Endodermal cell (in vitro differentiated cells): ENCODE measurements at regions not wholly inside any gene's neighbourhood (a gene's known extent, or its start where the extent isn't known, plus 50 kb on each side); places are given as distances from the start of the nearest gene placed in this dataset.

Experiments used
- DNase-seq: peaks from one replicate; pipeline ENCODE4 v3.0.0-alpha.2; 2017
- H3K27ac ChIP-seq: 2 replicates; pipeline ENCODE4 v1.5.1; 2013; ENCODE audit warnings: mild to moderate bottlenecking, low read depth, low read length, moderate library complexity
- H3K27me3 ChIP-seq: 2 replicates; pipeline ENCODE4 v1.6.1; 2013; ENCODE audit warnings: mild to moderate bottlenecking, low read length, moderate library complexity; ENCODE audit not compliant: insufficient read depth, control insufficient read depth, poor library complexity, severe bottlenecking
- H3K36me3 ChIP-seq: 2 replicates; pipeline ENCODE4 v1.7.0; 2013; ENCODE audit warnings: mild to moderate bottlenecking, low read length, moderate library complexity; ENCODE audit not compliant: control insufficient read depth, insufficient read depth
- H3K4me1 ChIP-seq: one replicate; pipeline ENCODE4 v1.7.0; 2013; ENCODE audit warnings: low read length; ENCODE audit not compliant: control insufficient read depth, insufficient read depth
- H3K4me3 ChIP-seq: 2 replicates; pipeline ENCODE4 v1.5.1; 2013; ENCODE audit warnings: mild to moderate bottlenecking, low read length, moderate library complexity
- H3K9ac ChIP-seq: 2 replicates; pipeline ENCODE4 v1.6.1; 2013; ENCODE audit warnings: mild to moderate bottlenecking, low read length, moderate library complexity; ENCODE audit not compliant: poor library complexity, severe bottlenecking; ENCODE audit errors: extremely low read depth
- H3K9me3 ChIP-seq: 2 replicates; pipeline ENCODE4 v1.6.1; 2013; ENCODE audit warnings: mild to moderate bottlenecking, low read length, moderate library complexity; ENCODE audit not compliant: control insufficient read depth
- H3K27ac Mint-ChIP-seq: 2 replicates; pipeline ENCODE4 v1.8.0; 2020; ENCODE audit warnings: mixed read lengths
- H3K27me3 Mint-ChIP-seq: 2 replicates; pipeline ENCODE4 v1.8.0; 2021; ENCODE audit warnings: mild to moderate bottlenecking, mixed read lengths; ENCODE audit not compliant: insufficient read depth
- H3K36me3 Mint-ChIP-seq: 2 replicates; pipeline ENCODE4 v1.8.0; 2020; ENCODE audit warnings: low read depth, mixed read lengths
- H3K4me1 Mint-ChIP-seq: 2 replicates; pipeline ENCODE4 v1.8.0; 2020; ENCODE audit warnings: mixed read lengths
- H3K4me3 Mint-ChIP-seq: 2 replicates; pipeline ENCODE4 v1.8.0; 2020; ENCODE audit warnings: mild to moderate bottlenecking, moderate library complexity, mixed read lengths
- H3K9me3 Mint-ChIP-seq: 2 replicates; pipeline ENCODE4 v1.8.0; 2020; ENCODE audit warnings: mild to moderate bottlenecking, mixed read lengths
- CTCF ChIP-seq: fragments of 200-600 bp; sonication (generic); conservative IDR thresholded peaks from 2 replicates; pipeline ENCODE4 v1.5.0; 2021; ENCODE audit warnings: antibody characterized with exemption, mild to moderate bottlenecking
- WGBS, 2 experiments: methylation state at CpG; one replicate each; pipeline versions ENCODE4 v1.1.5 to v1.1.7; 2013; ENCODE audit warnings: missing lambda C conversion rate in 2 of 2, mixed read lengths in 1 of 2; ENCODE audit not compliant: insufficient coverage in 1 of 2, insufficient read length in 1 of 2; 5-methylcytosine and 5-hydroxymethylcytosine counted together

DNA sequence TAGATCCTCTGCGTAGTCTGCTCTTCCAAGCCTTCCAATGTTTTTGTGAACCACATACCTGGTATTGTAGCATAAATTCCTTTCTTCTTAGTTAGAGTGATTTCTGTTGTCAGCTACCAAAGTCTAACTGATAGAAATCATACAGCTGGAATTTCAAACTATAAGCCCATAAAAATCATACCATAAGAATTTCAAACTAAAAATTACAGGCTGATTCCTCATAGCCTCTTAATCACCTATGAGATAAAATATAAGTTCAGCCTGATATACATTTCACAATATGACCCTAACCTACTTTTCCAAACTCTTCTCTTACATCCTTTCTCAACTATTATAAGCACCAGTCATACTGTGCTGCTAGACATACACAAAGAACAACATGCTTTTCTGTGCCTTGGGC is 64.8 kb downstream of the PTHLH start:
- no peak overlapping the region for H3K4me3 Mint-ChIP-seq
- no peak overlapping the region for H3K27ac ChIP-seq
- DNase-seq, result no peak
- H3K4me1 Mint-ChIP-seq, result peaks cover 7% of the 10 kb centered on the region
- no peak overlapping the region for H3K4me3 ChIP-seq
- H3K36me3 ChIP-seq, result no peaks in the 10 kb centered on the region
- TF ChIP-seq CTCF, result no peak
- H3K4me1 ChIP-seq, result no peaks in the 10 kb centered on the region
- H3K27ac Mint-ChIP-seq, result no peak overlapping the region
- H3K9me3 ChIP-seq, result peaks cover 15% of the 10 kb centered on the region
- H3K9ac ChIP-seq, result no peak overlapping the region
- no peaks in the 10 kb centered on the region for H3K36me3 Mint-ChIP-seq
- 94% methylated on average over 1 of the region's 1 CpG; no CpG with 5 or more reads in 1 of the 2 experiments for WGBS, 2 experiments
- H3K27me3 Mint-ChIP-seq, result no peaks in the 10 kb centered on the region
- peaks cover 13% of the 10 kb centered on the region for H3K9me3 Mint-ChIP-seq
- no peaks in the 10 kb centered on the region for H3K27me3 ChIP-seq

DNA sequence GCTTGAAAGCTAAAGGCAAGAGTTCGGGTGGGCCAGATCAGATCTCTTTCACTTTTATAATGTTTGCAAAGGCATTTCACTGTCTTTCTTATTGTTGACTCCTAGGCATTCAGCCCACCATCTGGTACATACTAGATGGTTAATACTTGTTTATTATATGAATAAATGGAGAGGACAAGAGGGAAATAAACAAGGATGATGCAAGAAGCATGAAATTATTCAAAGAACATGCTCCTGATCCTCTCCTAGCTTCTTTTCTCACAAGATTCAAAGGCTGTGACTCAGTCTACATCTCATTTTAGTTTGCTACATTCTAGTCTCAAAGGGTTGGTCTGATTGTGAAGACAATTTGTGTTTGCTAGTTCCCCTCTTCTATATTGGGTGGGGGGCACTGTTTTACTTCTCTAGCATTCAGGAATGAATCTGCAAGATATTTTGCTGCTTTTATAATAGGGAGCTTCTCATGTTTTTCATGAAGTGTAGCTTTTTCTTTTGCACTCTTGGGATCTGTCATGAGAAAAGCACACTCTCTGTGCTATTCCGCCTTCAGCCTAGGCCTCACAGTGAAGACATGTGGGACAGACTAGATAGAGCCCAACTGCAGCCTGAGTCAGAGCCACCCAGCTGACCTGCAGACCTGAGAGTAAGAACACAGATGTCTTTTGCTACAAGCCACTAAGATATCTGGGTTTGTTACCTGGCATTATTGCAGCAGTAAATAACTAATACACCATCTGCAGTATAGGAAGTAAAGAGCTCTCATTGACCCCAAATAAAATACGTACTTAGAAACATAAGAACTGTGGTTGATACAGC is 65.7 kb downstream of the PTHLH start:
- H3K4me1 ChIP-seq, result no peaks in the 10 kb centered on the region
- H3K4me1 Mint-ChIP-seq, result peaks cover 15% of the 10 kb centered on the region
- no peak overlapping the region for H3K27ac ChIP-seq
- TF ChIP-seq CTCF, result no peak
- DNase-seq, result no peak
- H3K4me3 Mint-ChIP-seq, result no peak overlapping the region
- no peaks in the 10 kb centered on the region for H3K27me3 Mint-ChIP-seq
- no peak overlapping the region for H3K4me3 ChIP-seq
- WGBS, 2 experiments, result 84 to 95% methylated on average over 2 to 3 of the region's 3 CpGs
- no peaks in the 10 kb centered on the region for H3K36me3 Mint-ChIP-seq
- no peaks in the 10 kb centered on the region for H3K27me3 ChIP-seq
- H3K9me3 Mint-ChIP-seq, result peaks cover 13% of the 10 kb centered on the region
- no peak overlapping the region for H3K27ac Mint-ChIP-seq
- H3K36me3 ChIP-seq, result no peaks in the 10 kb centered on the region
- H3K9ac ChIP-seq, result no peak overlapping the region
- H3K9me3 ChIP-seq, result peaks cover 15% of the 10 kb centered on the region

GRCh38 chr12:27906127-27906500 is 66.4 kb downstream of the PTHLH start:
- no peaks in the 10 kb centered on the region for H3K4me1 ChIP-seq
- Mint-ChIP-seq H3K4me1 (peaks cover 15% of the 10 kb centered on the region), H3K9me3 (peaks cover 11% of the 10 kb centered on the region), H3K4me3 (no peak overlapping the region), H3K27ac (peak overlapping the region; percentile 18), H3K27me3 (no peaks in the 10 kb centered on the region), H3K36me3 (no peaks in the 10 kb centered on the region)
- peaks cover 15% of the 10 kb centered on the region for H3K9me3 ChIP-seq
- H3K27ac ChIP-seq, result no peak overlapping the region
- no peak overlapping the region for H3K4me3 ChIP-seq
- whole genome bisulfite sequencing, 2 experiments, result 77 to 80% methylated on average over 1 to 3 of the region's 3 CpGs
- no peaks in the 10 kb centered on the region for H3K36me3 ChIP-seq
- TF ChIP-seq CTCF, result no peak
- no peaks in the 10 kb centered on the region for H3K27me3 ChIP-seq
- DNase-seq, result peak; percentile 71
- no peak overlapping the region for H3K9ac ChIP-seq
